Ovary (tissue), 7 donors: ENCODE measurements at regions not wholly inside any gene's neighbourhood (a gene's known extent, or its start where the extent isn't known, plus 50 kb on each side); places are given as distances from the start of the nearest gene placed in this dataset.
"Not testable (repeated sequence)": the region's sequence is repeated elsewhere in the genome, so short reads cannot be mapped to it uniquely, and the experiment has no call there.

Experiments
- DNase-seq, 5 donors: peaks; one replicate each; pipeline ENCODE4 v3.0.0-alpha.2; 2019 to 2020
- H3K27ac ChIP-seq, 2 donors: fragments of 200-600 bp; one replicate each; pipeline versions ENCODE4 v1.5.1 to v1.8.0; 2019 to 2022
- H3K27me3 ChIP-seq: fragments of 200-600 bp; one replicate; pipeline ENCODE4 v1.8.0; 2022
- H3K36me3 ChIP-seq: fragments of 200-600 bp; sonication (generic); one replicate; pipeline ENCODE4 v1.5.1; 2019
- H3K4me1 ChIP-seq: one replicate; pipeline ENCODE4 v1.8.1; 2013; ENCODE audit warnings: mild to moderate bottlenecking, moderate library complexity; ENCODE audit not compliant: insufficient read depth
- H3K4me3 ChIP-seq: fragments of 200-600 bp; sonication (generic); one replicate; pipeline ENCODE4 v1.5.1; 2017
- H3K9me3 ChIP-seq, 2 donors: fragments of 200-600 bp in 1 of 2; sonication (generic) in 1 of 2; one replicate each; pipeline versions ENCODE4 v1.5.1 to v1.8.1; 2013 to 2019; ENCODE audit warnings: mild to moderate bottlenecking in 1 of 2, moderate library complexity in 1 of 2
- WGBS, 3 donors: extraction: QIAGEN DNeasy Blood & Tissue Kit in 1 of 3; methylation state at CpG; one replicate each; pipeline versions ENCODE4 v1.1.5 to v1.1.7; 2013 to 2017; 5-methylcytosine and 5-hydroxymethylcytosine counted together
- intact Hi-C, 4 donors: fragments of 100-400 bp; cut with DNase I; formaldehyde crosslinking; loops; one replicate each; pipeline versions ENCODE4 v1.11.0 to v1.15.1; 2022 to 2023
- donor health status: DM: no; HTN: no; CAD: no; lungs with moderate emphysema.
- donor health status: DM: no; HTN: no; CAD: no.
- donor health status: Bipolar disorder and iron deficiency.
- donor health status: DM: no; HTN: no; CAD: no.
- donor health status: DM: yes; HTN: yes; CAD: no.

DNA sequence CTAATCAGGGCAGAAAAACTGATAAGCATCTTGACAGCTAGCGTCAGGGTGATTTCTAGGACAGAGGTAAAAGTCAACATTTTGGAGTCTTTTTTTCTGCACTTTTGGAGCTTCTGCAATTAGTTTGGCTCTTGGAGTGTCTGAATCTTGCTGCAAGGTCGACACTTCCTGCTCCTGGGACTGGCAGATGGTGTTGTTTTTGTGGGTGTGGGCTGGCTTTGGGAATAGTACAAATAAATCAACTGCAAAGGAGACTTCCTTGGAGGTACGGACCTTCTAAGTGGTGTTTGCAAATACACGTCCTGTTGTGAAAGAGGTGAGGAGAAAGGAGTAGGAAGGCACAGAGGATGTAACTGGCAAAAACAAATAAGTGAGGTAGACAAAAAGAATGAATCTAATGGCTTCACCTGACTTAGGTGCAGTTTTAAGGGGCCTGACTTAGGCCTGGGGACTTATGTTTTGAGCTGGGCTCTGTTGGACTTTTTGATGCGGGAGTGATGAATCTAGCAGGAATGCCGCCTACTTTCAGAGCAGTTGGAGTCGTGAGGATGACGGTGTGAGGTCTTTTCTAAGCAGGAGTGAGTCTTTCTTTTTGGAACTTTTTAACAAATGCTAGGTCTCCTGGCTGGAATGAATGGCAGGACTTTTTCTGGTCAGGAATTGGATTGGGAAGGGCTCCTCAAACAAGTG lies 195.1 kb downstream of the OTOP1 start:
- DNase-seq, H3K36me3 ChIP-seq, H3K9me3 ChIP-seq, H3K27ac ChIP-seq, H3K27me3 ChIP-seq, intact Hi-C loops, H3K4me1 ChIP-seq, H3K4me3 ChIP-seq: not testable (repeated sequence)
- 45 to 55% (median 53%) methylated on average over 8 of the region's 8 CpGs for WGBS, 3 donors

- H3K9me3 ChIP-seq, H3K36me3 ChIP-seq, intact Hi-C loops, H3K4me3 ChIP-seq, DNase-seq, H3K4me1 ChIP-seq, H3K27me3 ChIP-seq, H3K27ac ChIP-seq: not testable (repeated sequence)
- 81 to 88% (median 84%) methylated on average over 9 of the region's 9 CpGs for WGBS, 3 donors
These were observed 194.4 kb downstream of the OTOP1 start for GRCh38 chr4:4032364-4032763.

GRCh38 chr4:4032801-4033605 lies 193.7 kb downstream of the OTOP1 start:
- DNase-seq, H3K4me3 ChIP-seq, H3K27me3 ChIP-seq, H3K9me3 ChIP-seq, H3K4me1 ChIP-seq, intact Hi-C loops, H3K36me3 ChIP-seq, H3K27ac ChIP-seq: not testable (repeated sequence)
- 31 to 40% (median 31%) methylated on average over 19 of the region's 19 CpGs for WGBS, 3 donors

GRCh38 chr4:4037399-4038138 lies 189.2 kb downstream of the OTOP1 start:
- H3K27me3 ChIP-seq, H3K4me1 ChIP-seq, H3K4me3 ChIP-seq, H3K27ac ChIP-seq, H3K36me3 ChIP-seq, DNase-seq, H3K9me3 ChIP-seq, intact Hi-C loops: not testable (repeated sequence)
- WGBS, 3 donors = 52 to 59% (median 58%) methylated on average over 9 of the region's 9 CpGs

GRCh38 chr4:4045823-4046222 lies 180.9 kb downstream of the OTOP1 start:
- intact Hi-C loops, H3K36me3 ChIP-seq, H3K27me3 ChIP-seq, DNase-seq, H3K4me3 ChIP-seq, H3K4me1 ChIP-seq, H3K9me3 ChIP-seq, H3K27ac ChIP-seq: not testable (repeated sequence)
- WGBS, 3 donors = 60 to 68% (median 68%) methylated on average over 3 of the region's 3 CpGs

DNA sequence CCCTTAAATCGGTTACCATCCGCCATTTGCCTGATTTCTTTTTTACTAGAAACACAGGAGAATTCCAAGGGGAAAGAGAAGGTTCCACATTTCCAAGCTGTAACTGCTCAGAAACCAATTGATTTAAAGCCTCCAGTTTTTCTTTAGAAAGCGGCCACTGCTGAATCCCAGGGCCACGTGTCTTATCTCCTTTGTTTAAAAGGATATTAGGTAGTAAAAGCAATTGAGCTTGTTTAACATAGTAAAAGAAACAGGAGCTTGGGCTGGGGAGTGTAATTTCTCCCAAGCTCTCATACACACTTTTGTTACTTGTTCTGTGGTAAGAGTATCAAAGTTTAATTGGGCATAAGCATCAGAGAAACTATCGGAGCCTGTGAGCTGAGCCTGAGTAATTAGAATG lies 180.0 kb downstream of the OTOP1 start:
- H3K27me3 ChIP-seq, H3K4me1 ChIP-seq, intact Hi-C loops, H3K9me3 ChIP-seq, H3K4me3 ChIP-seq, DNase-seq, H3K36me3 ChIP-seq, H3K27ac ChIP-seq: not testable (repeated sequence)
- 34 to 43% (median 40%) methylated on average over 5 of the region's 5 CpGs for WGBS, 3 donors

GRCh38 chr4:4047202-4047601 lies 179.5 kb downstream of the OTOP1 start:
- intact Hi-C loops, H3K9me3 ChIP-seq, DNase-seq, H3K27me3 ChIP-seq, H3K36me3 ChIP-seq, H3K27ac ChIP-seq, H3K4me3 ChIP-seq, H3K4me1 ChIP-seq: not testable (repeated sequence)
- 37 to 45% (median 38%) methylated on average over 11 to 12 of the region's 12 CpGs for WGBS, 3 donors

GRCh38 chr4:4048227-4048626 lies 178.5 kb downstream of the OTOP1 start:
- H3K27me3 ChIP-seq, H3K9me3 ChIP-seq, H3K36me3 ChIP-seq, H3K27ac ChIP-seq, H3K4me3 ChIP-seq, intact Hi-C loops, DNase-seq, H3K4me1 ChIP-seq: not testable (repeated sequence)
- WGBS, 3 donors = 10 to 12% (median 10%) methylated on average over 8 of the region's 8 CpGs

GRCh38 chr4:4050781-4051180 lies 175.9 kb downstream of the OTOP1 start:
- H3K4me3 ChIP-seq, H3K9me3 ChIP-seq, intact Hi-C loops, DNase-seq, H3K27ac ChIP-seq, H3K36me3 ChIP-seq, H3K27me3 ChIP-seq, H3K4me1 ChIP-seq: not testable (repeated sequence)
- 58 to 79% (median 70%) methylated on average over 3 of the region's 3 CpGs for WGBS, 3 donors

- H3K27me3 ChIP-seq, H3K36me3 ChIP-seq, intact Hi-C loops, H3K4me1 ChIP-seq, H3K27ac ChIP-seq, H3K4me3 ChIP-seq, DNase-seq, H3K9me3 ChIP-seq: not testable (repeated sequence)
- 28 to 55% (median 38%) methylated on average over 2 of the region's 2 CpGs for WGBS, 3 donors
These were observed 173.8 kb downstream of the OTOP1 start for GRCh38 chr4:4052933-4053332.

GRCh38 chr4:4057226-4057625 lies 169.5 kb downstream of the OTOP1 start:
- H3K27ac ChIP-seq, H3K4me3 ChIP-seq, intact Hi-C loops, H3K36me3 ChIP-seq, H3K9me3 ChIP-seq, H3K4me1 ChIP-seq, H3K27me3 ChIP-seq, DNase-seq: not testable (repeated sequence)
- WGBS, 3 donors = 61 to 83% (median 70%) methylated on average over 2 to 3 of the region's 3 CpGs
